ENCODE measurements at regions not wholly inside any gene's neighbourhood (a gene's known extent, or its start where the extent isn't known, plus 50 kb on each side); places are given as distances from the start of the nearest gene placed in this dataset.
"Not testable (repeated sequence)": the region's sequence is repeated elsewhere in the genome, so short reads cannot be mapped to it uniquely, and the experiment has no call there.

DNA sequence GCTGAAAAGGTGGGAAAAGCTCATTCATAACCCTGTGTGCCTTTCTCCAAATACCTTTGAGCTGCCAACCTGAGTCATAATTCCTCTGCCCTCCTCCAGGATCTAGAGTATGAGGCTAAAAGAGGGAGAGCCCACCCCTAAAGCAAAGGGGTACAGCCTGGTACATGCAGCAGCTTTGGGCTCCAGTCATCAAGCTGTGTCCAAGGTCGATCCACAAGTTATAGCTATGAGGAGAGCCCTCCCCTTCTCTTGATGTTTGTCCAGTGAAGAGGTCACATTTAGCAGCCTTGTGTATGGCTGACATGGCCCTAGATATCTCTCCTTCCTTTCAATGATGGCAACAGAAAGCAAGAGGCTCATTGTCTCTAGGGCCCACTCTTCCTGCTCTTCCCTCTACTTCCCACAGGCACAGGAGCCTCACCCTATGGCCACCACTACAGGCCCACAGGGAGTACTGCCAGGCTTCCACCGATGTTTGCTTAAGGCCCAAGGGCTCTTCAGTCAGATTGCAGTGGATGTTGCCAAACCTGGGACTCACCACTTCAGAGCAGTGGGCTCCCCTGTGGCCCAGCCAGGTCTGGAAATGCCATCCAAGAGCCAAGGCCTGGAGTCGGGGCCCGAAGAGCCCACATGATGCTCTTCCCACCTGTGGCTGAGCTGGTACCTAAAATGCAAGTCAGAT, 176.8 kb downstream of the CD83 start:
- DNase-seq (ENCODE audit: low read depth, low spot score): no peak
- no peak overlapping the region for H3K4me3 ChIP-seq (ENCODE audit: low read depth, low read length)
- TF ChIP-seq, protein P1, sequence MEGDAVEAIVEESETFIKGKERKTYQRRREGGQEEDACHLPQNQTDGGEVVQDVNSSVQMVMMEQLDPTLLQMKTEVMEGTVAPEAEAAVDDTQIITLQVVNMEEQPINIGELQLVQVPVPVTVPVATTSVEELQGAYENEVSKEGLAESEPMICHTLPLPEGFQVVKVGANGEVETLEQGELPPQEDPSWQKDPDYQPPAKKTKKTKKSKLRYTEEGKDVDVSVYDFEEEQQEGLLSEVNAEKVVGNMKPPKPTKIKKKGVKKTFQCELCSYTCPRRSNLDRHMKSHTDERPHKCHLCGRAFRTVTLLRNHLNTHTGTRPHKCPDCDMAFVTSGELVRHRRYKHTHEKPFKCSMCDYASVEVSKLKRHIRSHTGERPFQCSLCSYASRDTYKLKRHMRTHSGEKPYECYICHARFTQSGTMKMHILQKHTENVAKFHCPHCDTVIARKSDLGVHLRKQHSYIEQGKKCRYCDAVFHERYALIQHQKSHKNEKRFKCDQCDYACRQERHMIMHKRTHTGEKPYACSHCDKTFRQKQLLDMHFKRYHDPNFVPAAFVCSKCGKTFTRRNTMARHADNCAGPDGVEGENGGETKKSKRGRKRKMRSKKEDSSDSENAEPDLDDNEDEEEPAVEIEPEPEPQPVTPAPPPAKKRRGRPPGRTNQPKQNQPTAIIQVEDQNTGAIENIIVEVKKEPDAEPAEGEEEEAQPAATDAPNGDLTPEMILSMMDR (IDR thresholded peaks at IDR 0.05; ENCODE audit: low read depth, low read length): no peak
- in situ Hi-C loops (cut with HindIII; ENCODE audit: low sequenced_read_pairs): no loop called here

DNA sequence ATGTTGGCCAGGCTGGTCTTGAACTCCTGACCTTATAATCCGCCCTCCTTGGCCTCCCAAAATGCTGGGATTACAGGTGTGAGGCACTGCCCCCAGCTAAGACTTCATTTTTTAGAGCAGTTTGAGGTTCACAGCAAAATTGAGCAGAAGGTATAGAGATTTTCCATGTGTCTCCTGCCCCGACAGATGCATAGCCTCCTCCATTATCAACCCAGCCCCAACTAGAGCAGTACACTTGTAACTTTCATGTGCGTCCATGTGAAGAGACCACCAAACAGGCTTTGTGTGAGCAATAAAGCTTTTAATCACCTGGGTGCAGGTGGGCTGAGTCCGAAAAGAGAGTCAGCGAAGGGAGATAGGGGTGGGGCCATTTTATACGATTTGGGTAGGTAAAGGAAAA, 179.1 kb downstream of the CD83 start:
- H3K4me3 ChIP-seq (ENCODE audit: low read depth, low read length); in situ Hi-C loops (cut with HindIII; ENCODE audit: low sequenced_read_pairs); DNase-seq (ENCODE audit: low read depth, low spot score): not testable (repeated sequence)

DNA sequence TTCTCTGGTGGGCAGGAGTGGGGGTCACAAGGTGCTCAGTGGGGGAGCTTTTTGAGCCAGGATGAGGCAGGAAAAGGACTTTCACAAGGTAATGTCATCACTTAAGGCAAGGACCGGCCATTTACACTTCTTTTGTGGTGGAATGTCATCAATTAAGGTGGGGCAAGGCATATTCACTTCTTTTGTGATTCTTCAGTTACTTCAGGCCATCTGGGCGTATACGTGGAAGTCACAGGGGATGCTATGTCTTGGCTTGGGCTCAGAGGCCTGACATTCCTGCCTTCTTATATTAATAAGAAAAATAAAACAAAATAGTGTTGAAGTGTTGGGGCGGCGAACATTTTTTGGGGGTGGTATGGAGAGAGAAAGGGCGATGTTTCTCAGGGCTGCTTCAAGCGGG, 179.5 kb downstream of the CD83 start:
- in situ Hi-C loops (cut with HindIII; ENCODE audit: low sequenced_read_pairs); H3K4me3 ChIP-seq (ENCODE audit: low read depth, low read length); DNase-seq (ENCODE audit: low read depth, low spot score): not testable (repeated sequence)

DNA sequence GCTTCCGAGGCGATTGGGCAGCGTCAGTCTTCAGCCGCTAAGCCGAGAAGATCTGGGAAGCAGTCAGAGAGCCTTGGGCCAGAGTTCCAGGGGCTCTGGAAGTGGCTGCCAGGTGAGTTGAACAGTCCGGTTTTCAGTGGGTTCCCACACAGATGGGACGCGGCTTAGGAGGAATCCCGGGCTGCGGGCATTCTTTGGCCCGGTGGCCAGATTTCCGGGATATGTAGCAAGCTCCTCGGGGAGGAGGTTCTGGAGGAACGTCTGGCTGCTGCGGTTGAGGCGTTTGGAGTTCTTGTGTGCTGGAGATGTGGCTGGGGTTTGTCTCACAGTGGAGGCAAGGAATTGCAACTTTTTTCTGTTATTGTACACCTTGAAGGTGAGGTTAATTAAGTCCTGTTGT, 182.6 kb downstream of the CD83 start:
- H3K4me3 ChIP-seq (ENCODE audit: low read depth, low read length); DNase-seq (ENCODE audit: low read depth, low spot score); in situ Hi-C loops (cut with HindIII; ENCODE audit: low sequenced_read_pairs): not testable (repeated sequence)

DNA sequence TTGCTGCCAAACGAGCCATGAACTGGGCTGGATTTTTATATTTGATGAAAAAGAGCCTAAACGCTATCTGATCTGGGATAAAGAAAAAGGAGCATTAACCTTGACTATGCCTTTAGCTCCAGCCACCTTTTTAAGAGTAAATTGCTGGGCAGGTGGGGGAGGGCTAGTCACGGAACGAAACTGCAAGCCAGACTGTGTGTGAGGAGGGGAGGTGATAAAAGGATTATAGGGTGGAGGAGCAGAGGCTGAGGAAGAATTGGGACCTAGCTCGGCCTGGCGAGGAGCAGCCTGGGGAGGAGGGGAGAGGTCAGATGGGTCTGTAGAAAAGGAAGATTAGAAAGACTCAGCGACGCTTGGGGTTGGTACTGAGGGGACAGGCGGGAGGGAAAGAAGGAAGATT, 183.1 kb downstream of the CD83 start:
- H3K4me3 ChIP-seq (ENCODE audit: low read depth, low read length); in situ Hi-C loops (cut with HindIII; ENCODE audit: low sequenced_read_pairs); DNase-seq (ENCODE audit: low read depth, low spot score): not testable (repeated sequence)

DNA sequence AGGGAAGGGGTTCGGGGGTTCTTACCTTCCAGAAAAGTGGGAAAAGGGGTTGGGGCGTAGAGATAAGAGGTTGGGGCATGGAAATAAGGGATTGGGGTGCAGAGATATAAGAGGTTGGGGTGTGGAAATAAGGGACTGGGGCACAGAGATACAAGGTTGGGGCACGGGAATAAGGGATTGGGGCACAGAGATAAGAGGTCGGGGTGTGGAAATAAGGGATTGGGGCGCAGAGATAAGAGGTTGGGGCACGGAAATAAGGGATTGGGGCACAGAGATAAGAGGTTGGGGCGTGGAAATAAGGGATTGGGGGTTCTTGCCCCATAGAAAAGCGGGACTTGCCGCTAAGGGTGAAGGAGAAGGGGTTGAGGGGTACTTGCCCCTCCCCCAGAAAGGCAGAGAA, 183.9 kb downstream of the CD83 start:
- DNase-seq (ENCODE audit: low read depth, low spot score); H3K4me3 ChIP-seq (ENCODE audit: low read depth, low read length); in situ Hi-C loops (cut with HindIII; ENCODE audit: low sequenced_read_pairs): not testable (repeated sequence)

DNA sequence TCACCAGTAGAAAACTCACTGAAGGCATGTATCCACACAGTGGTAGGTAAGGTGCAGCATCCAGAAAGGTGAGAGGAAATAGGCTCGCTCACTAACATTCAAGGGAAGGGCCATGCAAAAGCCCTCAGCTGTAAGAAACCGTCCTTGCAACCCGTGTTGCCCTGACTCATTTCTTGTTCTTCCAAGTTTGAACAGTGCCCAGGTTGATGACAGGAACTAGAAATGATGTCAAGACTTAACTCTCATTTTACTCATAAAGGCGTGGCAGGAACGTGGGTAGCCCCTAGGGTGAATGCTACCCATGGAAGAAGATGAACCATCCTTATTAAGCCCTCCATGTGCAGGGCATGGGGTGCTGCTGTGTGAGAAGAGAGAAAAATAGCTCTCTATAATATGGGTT, 187.6 kb downstream of the CD83 start:
- TF ChIP-seq, protein P1 (IDR thresholded peaks at IDR 0.05; ENCODE audit: low read depth, low read length): no peak
- no peak for DNase-seq (ENCODE audit: low read depth, low spot score)
- H3K4me3 ChIP-seq (ENCODE audit: low read depth, low read length): no peak overlapping the region
- in situ Hi-C loops (cut with HindIII; ENCODE audit: low sequenced_read_pairs): no loop called here

DNA sequence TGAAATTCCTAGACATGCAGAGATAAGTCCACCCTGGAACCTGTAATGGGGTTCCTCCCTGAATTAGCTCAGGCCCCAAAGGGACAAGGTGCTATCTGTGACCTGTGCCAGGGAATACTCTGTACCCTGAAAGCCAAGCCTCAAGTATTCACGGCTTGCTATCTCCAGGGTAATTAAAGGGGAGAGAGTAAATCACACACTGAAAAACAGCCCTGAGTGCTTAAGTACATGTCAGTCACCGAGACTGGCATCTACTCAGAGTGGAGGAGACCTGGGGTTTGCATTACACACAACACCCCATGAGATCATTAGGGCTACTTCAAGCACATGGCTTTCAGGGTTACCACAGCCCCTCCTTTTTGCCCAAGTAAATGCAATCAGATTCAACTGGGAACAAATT, 188.1 kb downstream of the CD83 start:
- TF ChIP-seq, protein P1 (IDR thresholded peaks at IDR 0.05; ENCODE audit: low read depth, low read length): no peak
- in situ Hi-C loops (cut with HindIII; ENCODE audit: low sequenced_read_pairs): no loop called here
- DNase-seq (ENCODE audit: low read depth, low spot score): no peak
- no peak overlapping the region for H3K4me3 ChIP-seq (ENCODE audit: low read depth, low read length)

DNA sequence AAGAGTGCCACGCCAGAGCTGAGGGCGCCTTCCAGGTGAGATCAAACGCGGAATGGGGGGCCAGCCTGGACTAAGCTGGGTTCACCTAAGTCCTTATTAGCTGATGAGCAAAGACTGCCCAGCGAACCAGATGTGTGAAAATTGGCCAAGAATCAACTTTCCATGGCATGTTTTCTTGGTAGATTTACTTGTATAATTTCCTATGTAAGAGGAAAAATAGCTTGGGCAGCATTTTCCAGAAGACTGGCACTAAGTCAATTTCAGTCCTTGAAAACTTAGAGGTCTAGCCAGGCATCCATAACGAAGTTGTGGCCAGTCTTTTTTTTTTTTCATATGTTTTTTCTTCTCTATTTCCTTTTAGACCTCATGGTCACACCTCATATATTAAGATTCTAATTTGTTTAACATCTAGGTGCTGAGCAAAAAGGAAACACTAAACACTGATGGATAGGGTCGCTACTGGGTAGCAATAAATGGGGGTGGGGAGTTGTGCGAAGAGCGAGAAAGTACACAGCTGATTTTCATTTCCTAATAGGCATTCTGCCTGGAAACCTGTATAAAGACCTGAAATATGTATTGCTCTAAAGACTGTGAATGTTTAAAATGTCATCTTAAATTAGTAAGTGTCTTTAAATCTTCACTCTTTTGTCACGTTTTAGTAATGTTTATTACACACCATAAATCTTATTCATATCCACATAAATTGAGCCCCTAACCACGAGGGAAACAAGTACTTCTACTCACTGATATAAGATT, 188.8 kb downstream of the CD83 start:
- DNase-seq (ENCODE audit: low read depth, low spot score): no peak
- H3K4me3 ChIP-seq (ENCODE audit: low read depth, low read length): no peak overlapping the region
- TF ChIP-seq, protein P1 (IDR thresholded peaks at IDR 0.05; ENCODE audit: low read depth, low read length): no peak
- in situ Hi-C loops (cut with HindIII; ENCODE audit: low sequenced_read_pairs): no loop called here

All from astrocyte of the spinal cord (primary cell).